A673 (cell line): ENCODE measurements at regions not wholly inside any gene's neighbourhood (a gene's known extent, or its start where the extent isn't known, plus 50 kb on each side); places are given as distances from the start of the nearest gene placed in this dataset.

ENCODE experiments used
- EZH2 ChIP-seq: fragments of 200-600 bp; sonication (generic); IDR thresholded peaks from 2 replicates; pipeline ENCODE4 v1.6.1; 2017; ENCODE audit warnings: borderline replicate concordance, low read depth, mild to moderate bottlenecking, mixed read lengths, antibody characterized with exemption, low read length; ENCODE audit not compliant: poor library complexity, severe bottlenecking
- TF ChIP-seq, protein P1 (sequence below): fragments of 300-800, 200-600 bp; sonication (generic); conservative IDR thresholded peaks from 2 replicates; pipeline ENCODE4 v1.5.1; 2017; ENCODE audit warnings: low read depth, mild to moderate bottlenecking, antibody characterized with exemption, low read length, moderate library complexity, mixed read lengths

- TF ChIP-seq, protein P1, sequence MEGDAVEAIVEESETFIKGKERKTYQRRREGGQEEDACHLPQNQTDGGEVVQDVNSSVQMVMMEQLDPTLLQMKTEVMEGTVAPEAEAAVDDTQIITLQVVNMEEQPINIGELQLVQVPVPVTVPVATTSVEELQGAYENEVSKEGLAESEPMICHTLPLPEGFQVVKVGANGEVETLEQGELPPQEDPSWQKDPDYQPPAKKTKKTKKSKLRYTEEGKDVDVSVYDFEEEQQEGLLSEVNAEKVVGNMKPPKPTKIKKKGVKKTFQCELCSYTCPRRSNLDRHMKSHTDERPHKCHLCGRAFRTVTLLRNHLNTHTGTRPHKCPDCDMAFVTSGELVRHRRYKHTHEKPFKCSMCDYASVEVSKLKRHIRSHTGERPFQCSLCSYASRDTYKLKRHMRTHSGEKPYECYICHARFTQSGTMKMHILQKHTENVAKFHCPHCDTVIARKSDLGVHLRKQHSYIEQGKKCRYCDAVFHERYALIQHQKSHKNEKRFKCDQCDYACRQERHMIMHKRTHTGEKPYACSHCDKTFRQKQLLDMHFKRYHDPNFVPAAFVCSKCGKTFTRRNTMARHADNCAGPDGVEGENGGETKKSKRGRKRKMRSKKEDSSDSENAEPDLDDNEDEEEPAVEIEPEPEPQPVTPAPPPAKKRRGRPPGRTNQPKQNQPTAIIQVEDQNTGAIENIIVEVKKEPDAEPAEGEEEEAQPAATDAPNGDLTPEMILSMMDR, result no peak
- TF ChIP-seq EZH2, result no peak
These were observed 558.1 kb downstream of the ETS1 start for GRCh38 chr11:128029219-128029722.
